Peyer's patch (tissue), 4 donors: ENCODE measurements at regions not wholly inside any gene's neighbourhood (a gene's known extent, or its start where the extent isn't known, plus 50 kb on each side); places are given as distances from the start of the nearest gene placed in this dataset.

Experiments
- CTCF ChIP-seq, 6 experiments: fragments of 450-650 bp in 4 of 6; fragments of 200-600 bp in 2 of 6; sonication (generic) in 1 of 6; IDR thresholded peaks; one replicate each; pipeline ENCODE4 v1.5.1; 2017 to 2019; ENCODE audit warnings: antibody characterized with exemption in 6 of 6, mild to moderate bottlenecking in 3 of 6, moderate library complexity in 1 of 6
- POLR2A ChIP-seq, 2 donors: fragments of 450-650 bp; IDR thresholded peaks; one replicate each; pipeline ENCODE4 v1.5.1; 2017; ENCODE audit warnings: antibody characterized with exemption in 2 of 2, mild to moderate bottlenecking in 2 of 2, moderate library complexity in 2 of 2

- TF ChIP-seq CTCF (IDR thresholded peaks at IDR 0.05) (no peak), POLR2A (IDR thresholded peaks at IDR 0.05) (no peak)
These were observed 522.1 kb upstream of the GHITM start for GRCh38 chr10:83617172-83617571.
